ENCODE measurements at regions not wholly inside any gene's neighbourhood (a gene's known extent, or its start where the extent isn't known, plus 50 kb on each side); places are given as distances from the start of the nearest gene placed in this dataset.

DNA sequence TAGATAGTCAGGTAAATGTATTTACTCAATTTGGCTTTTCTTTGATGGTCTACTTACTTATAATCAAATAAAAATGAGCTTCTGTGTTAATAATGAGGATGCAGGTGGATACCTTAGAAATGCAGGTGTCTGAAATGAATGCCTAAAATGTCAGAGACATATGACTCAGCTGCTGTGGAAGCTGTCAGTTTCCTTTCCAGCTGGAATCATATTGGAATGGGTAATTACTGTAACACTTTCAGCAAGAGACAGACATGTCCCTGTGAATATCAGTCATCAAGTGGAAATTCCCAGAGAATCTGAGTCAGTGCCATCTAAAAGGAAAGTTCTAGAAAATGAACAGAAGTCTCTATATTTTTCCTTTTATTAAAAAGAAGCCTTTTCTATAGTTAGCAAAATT is 783.0 kb upstream of the AADAT start:
- no peak overlapping the region for H3K4me3 ChIP-seq (ENCODE audit: low read depth, low read length)
- H3K27me3 ChIP-seq (ENCODE audit: control insufficient read depth, insufficient read depth, low read length) = no peaks in the 10 kb centered on the region
- no peak for TF ChIP-seq CTCF (IDR thresholded peaks at IDR 0.05; ENCODE audit: insufficient read depth, low read length, severe bottlenecking)
- DNase-seq (ENCODE audit: low read depth) (peak; percentile 80), FAIRE-seq (no peak)
- H3K36me3 ChIP-seq (ENCODE audit: control insufficient read depth, insufficient read depth, low read length) = no peaks in the 10 kb centered on the region

GRCh38 chr4:170868170-170868569 is 778.4 kb upstream of the AADAT start:
- H3K27me3 ChIP-seq (ENCODE audit: control insufficient read depth, insufficient read depth, low read length) = no peaks in the 10 kb centered on the region
- TF ChIP-seq CTCF (IDR thresholded peaks at IDR 0.05; ENCODE audit: insufficient read depth, low read length, severe bottlenecking) = no peak
- DNase-seq (ENCODE audit: low read depth) = peak; percentile 66

GRCh38 chr4:170854097-170854496 is 764.3 kb upstream of the AADAT start:
- Histone ChIP-seq H3K4me3 (ENCODE audit: low read depth, low read length) (no peak overlapping the region), H3K36me3 (ENCODE audit: control insufficient read depth, insufficient read depth, low read length) (no peaks in the 10 kb centered on the region), H3K27me3 (ENCODE audit: control insufficient read depth, insufficient read depth, low read length) (no peaks in the 10 kb centered on the region)
- TF ChIP-seq CTCF (IDR thresholded peaks at IDR 0.05; ENCODE audit: insufficient read depth, low read length, severe bottlenecking) = no peak
- DNase-seq (ENCODE audit: low read depth) (no peak), FAIRE-seq (no peak)

More at GRCh38 chr4:170868170-170868569, 778.4 kb upstream of the AADAT start:
- Histone ChIP-seq H3K36me3 (ENCODE audit: control insufficient read depth, insufficient read depth, low read length) (no peaks in the 10 kb centered on the region), H3K4me3 (ENCODE audit: low read depth, low read length) (no peak overlapping the region)
- no peak for FAIRE-seq

- Histone ChIP-seq H3K36me3 (ENCODE audit: control insufficient read depth, insufficient read depth, low read length) (no peaks in the 10 kb centered on the region), H3K4me3 (ENCODE audit: low read depth, low read length) (no peak overlapping the region), H3K27me3 (ENCODE audit: control insufficient read depth, insufficient read depth, low read length) (no peaks in the 10 kb centered on the region)
- DNase-seq (ENCODE audit: low read depth) (peak; percentile 36), FAIRE-seq (no peak)
- peak; percentile 69 for TF ChIP-seq CTCF (IDR thresholded peaks at IDR 0.05; ENCODE audit: insufficient read depth, low read length, severe bottlenecking)
Measured at GRCh38 chr4:170853422-170854021, 763.8 kb upstream of the AADAT start.

- no peak for TF ChIP-seq CTCF (IDR thresholded peaks at IDR 0.05; ENCODE audit: insufficient read depth, low read length, severe bottlenecking)
- no peak overlapping the region for H3K4me3 ChIP-seq (ENCODE audit: low read depth, low read length)
- no peaks in the 10 kb centered on the region for H3K36me3 ChIP-seq (ENCODE audit: control insufficient read depth, insufficient read depth, low read length)
- H3K27me3 ChIP-seq (ENCODE audit: control insufficient read depth, insufficient read depth, low read length) = no peaks in the 10 kb centered on the region
- DNase-seq (ENCODE audit: low read depth) (no peak), FAIRE-seq (no peak)
Measured at GRCh38 chr4:170849969-170850368, 760.2 kb upstream of the AADAT start.

Measured in bronchial epithelial cell (primary cell).